GM18909 (cell line): ENCODE measurements at regions not wholly inside any gene's neighbourhood (a gene's known extent, or its start where the extent isn't known, plus 50 kb on each side); places are given as distances from the start of the nearest gene placed in this dataset.

ENCODE experiments used
- ATAC-seq: cut with Tn5 transposase; IDR thresholded peaks from one replicate; pipeline ENCODE4 v1.9.1; 2021; ENCODE audit warnings: mild to moderate bottlenecking; ENCODE audit not compliant: unreplicated experiment, poor library complexity

DNA sequence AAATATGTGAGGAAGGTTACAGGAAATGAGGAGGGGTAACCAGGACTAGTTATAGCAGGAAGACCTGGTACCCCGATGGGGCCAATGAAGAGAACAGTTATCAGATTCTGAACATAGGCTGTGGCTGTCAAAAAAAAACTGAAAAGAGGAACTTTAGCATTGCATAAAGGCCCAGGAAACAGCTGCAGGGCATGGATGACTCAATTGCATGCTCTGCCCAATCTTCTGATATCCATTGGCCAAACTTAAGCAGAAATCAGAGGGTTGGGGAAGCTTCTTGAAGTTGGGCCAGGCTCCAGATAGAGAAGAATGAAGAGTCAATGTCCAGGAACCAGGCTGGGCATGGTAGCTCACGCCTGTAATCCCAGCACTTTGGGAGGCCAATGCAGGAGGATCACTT is 1222.4 kb upstream of the PRKX start:
- peak; percentile 69 for ATAC-seq

DNA sequence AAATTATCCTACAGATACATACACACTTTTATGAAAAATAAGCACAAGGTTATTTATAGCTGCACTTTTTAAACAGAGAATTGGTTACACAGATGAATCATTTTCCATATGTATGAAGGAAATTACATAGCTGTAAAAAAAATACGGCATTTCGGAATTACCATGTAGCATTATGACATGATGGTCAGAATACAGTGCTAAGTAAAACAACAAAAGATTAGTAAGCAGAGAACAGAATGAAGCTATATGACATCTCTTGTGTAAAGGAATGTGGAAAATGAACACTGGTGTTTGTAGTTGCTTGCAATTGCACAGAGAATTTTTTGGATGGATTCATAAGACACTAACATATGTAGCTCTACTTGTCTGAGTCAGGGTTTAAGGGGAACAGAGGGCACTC is 1222.0 kb upstream of the PRKX start:
- ATAC-seq, result peak; percentile 29

DNA sequence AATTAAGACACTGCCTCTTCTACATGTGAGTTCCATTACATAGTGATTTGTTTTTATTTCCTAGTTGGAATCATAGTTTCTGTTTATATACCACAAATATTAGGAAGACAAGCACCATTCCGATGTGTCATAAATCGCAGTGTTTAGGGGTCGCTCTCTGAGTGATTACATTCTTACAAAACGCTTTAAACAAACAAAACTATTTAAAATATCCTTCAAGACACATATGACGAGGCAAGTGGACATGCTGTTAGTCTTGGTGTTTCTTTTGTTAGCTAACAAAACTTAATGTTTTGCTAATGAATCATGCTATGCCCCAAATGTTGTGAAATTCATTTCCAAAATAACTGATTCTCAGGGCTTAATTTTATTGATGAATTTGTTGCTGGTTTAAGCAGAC is 1219.3 kb upstream of the PRKX start:
- no peak for ATAC-seq

DNA sequence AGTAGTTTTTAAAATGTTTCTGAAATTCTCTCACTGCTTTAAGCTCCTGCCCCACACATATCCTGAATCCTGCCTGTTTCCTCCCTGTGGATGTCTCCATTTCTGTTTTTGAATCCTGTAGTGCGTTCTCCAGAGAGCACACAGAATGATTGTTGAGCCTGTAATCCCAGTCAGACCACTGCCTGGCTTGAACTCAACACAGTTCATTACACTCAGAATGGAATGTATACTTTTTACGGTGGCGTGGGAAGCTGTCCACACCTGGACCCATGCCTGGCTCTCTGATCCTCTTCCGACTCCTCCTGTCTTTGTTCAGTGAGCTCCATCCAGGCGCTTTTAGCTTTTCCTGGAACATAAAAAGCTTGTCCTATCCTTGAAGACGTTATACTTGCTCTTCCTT is 1217.0 kb upstream of the PRKX start:
- no peak for ATAC-seq

DNA sequence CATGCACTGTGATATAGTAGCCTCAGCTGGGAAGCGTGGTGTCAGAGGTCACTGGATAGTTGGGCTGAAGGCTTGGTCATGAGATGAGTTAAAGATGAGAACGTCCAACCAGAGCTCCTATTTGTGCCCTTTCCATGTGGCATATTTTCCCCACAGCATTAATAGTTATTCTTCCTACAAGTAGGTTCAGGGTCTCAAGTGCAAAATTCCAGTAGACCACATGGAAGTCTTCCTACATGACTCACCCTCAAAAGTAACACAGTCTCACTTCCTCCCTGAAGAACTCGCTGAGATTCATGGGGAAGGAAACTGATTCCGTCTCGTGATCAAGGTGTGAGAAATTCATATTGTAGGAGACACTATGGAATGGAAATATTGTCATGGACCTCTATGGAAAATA is 1212.5 kb upstream of the PRKX start:
- no peak for ATAC-seq

DNA sequence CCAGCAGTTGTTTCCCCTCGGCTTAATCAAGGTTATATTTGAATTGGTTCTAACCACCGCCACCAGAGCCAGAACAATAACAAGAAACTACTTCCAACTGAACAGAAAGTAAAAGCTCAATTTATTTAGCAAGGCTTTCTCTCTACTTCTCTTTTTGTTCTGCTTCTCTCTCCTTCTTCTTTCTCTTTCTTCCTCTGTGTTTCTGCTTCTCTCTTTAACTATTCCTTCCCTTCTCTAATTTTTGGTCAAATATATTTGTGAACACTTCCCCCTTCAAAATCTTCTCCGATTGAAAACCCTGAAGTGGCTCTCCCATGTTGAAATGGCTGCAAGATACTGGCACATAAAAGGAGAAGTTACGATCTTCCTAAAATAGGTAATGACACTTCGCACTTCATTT is 1195.9 kb upstream of the PRKX start:
- peak; percentile 55 for ATAC-seq

DNA sequence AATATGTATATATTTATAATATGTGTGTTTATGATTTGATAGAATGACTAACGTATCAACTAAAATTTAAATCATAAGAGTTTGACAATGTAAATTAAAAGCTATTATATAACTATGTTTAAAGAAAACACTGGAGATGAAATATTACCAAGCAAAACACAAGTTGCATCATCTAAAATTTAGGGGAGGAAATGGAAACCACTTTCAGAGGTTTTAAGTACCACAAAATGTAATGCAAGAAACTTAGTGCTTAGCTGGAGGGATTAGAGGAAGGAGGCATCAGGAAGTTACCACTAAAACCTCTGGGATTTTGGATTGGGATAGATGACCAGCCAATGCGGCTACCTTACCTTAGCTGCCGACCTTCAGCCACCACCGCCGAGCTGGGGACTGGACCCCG is 1192.1 kb upstream of the PRKX start:
- no peak for ATAC-seq

DNA sequence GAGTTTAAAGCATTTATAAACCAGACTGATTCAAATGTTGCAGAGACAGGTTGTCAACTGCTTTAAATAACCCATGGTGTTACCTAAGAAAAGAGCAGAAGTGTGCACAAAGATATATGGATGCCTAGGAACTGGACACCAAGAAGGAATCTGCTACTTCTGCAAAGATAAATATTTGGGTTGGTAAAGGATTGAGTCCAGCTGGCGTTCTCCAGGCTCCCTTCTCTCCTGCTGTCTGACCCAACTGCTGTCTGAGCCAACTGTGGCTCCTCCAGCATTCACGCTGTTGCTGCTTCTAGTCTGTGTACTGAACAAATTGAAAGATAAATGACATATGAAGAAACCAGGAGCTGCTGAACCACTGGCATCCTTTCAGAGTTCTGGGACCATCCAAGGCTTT is 1167.8 kb upstream of the PRKX start:
- no peak for ATAC-seq

DNA sequence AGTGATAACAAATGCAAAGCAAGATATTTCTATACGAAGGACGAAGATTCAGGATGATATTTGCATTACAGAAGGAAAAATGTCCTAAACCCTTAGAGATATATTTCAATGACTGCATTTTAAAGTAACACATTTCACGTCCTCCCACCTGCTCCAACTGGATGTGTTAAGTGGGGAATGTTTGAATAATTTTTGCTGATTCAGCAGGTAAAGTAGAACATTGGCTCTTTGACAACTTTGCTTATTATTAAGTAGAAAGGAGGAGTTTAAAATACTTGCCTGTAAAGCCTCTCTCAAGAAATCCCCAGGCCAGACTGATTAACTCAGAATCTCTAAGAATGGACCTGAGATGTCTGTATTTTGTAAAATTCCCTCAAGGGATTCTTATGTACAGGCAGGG is 1165.2 kb upstream of the PRKX start:
- ATAC-seq, result no peak

DNA sequence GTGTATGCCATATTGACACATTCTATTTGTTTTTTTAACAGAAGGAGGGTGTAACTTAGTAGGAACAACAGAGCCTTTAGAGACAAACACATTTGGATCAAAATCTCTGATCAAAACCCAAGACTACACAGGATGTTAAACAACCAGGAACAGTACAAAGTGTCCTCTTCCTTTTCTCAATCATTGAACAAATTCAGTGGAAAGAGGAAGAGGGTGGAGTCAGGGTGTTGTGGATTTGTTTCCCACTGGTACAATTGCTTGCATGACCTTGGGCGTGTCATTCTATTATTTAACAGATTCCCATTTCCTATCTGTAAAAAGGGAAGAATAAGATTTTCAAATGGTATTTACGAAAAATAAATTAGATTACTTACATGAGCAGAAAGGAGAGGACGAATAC is 1162.8 kb upstream of the PRKX start:
- ATAC-seq, result no peak

DNA sequence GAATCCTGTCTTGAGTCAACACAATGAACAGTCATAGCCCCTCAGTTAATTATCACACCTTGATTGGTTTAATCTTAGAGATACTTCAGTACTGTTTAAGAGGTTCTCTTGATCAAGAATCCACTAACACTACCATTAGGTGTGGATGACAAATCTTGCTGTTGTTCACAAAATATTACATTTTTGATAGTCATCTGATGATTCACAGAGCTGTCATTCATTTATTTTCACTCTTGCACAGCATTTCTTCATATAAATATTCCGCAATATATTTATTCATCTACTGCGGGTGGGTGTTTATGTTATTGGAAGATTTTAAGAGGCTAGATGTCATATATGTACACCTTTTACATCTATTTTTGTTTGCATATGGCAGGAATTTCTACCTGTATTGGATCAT is 1138.1 kb upstream of the PRKX start:
- no peak for ATAC-seq

DNA sequence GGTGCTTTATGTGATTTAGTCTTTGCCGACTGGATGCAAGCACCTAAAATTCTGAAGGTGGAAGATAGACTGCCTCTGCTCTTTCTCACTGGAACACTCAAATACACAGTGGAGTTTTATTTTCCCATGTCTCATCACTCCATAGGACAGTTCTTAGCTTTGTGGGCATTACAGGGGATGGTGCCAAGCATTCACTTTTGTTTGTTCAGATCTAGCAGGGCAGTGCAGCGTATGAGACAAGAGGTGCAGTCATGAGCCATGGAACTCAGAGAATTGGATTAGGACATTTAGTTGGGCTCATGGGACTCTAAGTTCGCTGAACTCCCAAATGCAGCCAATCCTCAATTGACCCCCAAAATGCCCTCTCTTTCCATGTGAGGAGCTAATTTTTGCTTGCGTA is 1136.9 kb upstream of the PRKX start:
- ATAC-seq, result no peak

DNA sequence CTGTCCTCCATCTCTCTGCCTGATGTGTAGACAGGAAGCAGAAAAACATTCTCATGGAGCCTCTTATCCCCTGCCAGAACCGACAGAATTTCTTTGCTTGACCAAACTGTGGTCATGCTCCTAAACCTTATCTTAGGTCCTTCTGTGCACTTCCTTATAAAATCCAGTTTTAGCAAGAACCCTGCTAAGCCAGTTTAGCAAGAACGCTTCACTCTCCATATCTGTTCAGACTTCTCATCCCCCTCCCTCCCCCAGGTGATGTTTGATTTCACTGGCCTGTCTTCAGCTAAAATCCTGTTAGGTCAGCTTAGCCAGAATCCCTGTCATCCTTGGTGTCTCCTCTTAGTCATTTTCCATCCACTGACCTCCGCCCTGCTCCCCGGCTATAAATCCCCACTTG is 1130.9 kb upstream of the PRKX start:
- ATAC-seq, result no peak

DNA sequence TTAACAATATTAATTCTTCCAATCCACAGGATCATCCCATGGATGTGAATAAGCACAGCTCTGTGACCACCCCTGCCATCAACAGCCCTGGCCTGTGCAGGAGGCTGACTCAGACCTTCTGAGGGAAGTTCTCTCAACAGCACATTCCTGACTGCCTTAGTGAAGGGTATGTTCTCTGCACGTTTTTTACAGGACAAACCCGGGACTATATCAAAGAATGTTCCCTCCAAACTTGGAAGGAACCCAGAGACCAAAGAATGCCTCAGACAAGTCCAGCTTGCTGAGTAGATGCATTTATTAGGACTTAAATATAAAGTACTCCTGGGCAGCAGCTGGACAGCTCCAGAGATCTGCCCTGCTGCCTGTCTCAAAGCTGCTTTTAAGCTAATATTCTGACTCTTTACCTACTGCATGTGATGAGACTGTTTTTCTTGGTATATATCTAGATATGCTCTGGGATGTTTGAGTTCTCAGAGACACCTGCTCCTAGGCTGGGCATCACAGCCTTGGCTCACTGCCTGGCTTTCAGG is 1127.8 kb upstream of the PRKX start:
- ATAC-seq, result no peak

DNA sequence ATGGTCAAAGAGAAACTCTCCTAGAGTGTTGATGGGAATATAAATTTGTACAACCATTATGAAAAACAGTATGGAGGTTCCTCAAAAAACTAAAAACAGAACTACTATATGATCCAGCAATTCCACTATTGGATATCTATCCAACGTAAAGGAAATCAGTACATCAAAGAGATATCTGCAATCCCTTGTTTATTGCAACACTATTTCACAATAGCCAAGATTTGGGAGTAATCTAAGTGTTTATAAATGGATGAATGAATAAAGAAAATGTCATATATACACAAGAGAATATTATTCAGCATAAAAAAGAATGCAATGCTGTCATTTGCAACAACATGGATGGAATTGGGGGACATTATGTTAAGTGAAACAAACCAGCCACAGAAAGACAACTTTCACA is 1118.1 kb upstream of the PRKX start:
- no peak for ATAC-seq

DNA sequence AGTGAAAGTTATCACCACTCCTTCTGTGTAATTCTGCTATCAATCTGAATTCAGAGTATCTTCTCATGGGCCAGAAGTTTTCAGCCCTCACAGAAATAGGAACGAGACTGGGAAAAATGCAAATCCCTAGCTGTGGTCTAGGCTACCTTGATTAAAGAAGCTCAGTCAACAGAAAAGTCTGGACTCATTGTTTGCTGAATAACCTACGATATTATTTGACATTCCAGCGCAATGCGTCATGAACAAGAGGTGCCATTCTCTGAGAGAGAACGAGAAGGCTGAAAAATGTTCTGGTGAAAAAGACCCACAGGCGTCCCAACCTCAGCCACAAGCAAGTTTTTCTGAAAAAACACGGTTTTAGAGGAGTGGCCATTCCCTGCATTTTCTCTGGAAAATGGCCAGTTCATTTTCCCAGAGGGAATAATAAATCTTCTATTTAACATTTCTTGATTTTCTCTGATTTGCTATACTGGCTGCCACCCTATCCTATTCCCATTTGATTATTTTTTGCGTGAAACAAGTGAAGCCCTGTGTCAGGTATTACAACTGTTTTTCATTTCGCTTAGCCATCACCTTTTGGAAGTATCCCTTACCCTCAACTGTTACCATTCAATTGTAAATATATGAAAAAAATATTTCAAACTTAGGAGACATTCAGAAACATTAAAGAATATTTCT is 1117.6 kb upstream of the PRKX start:
- no peak for ATAC-seq

DNA sequence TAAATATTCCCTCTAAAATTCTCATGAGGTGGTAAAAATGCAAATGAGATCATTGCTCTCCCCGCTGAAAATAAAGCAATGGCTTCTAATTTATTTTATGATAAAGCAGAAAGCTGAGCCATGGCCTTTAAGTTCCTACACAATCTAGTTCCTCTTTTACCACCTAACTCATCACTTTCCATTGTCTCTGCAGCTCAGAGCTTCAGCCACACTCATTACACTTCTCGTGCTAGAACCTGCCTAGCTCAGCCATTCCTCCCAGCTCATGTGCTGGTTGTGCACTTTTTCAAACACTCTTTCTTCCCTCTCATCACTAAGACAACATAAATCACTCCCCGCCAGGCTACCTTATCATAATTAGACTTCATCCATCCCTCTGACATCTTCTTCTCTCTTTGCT is 1112.1 kb upstream of the PRKX start:
- ATAC-seq, result no peak

DNA sequence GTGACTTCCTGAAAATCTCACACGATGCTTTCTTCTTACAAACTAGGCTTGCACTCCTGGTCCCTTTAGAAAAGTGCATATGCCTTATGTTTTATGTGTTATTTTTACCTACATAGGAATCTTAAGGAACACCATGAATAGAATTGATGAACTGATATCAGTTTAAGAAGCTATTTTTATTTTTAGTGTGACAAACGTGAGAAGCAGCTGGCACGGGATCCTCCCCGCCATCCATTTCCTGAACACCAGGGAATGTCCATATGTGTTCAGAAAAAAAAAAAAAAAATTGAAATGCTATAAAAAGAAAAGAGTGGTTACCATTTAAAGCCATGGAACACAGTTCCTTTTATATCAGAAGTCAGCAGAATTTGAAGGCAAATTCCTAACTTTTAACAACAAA is 1096.1 kb upstream of the PRKX start:
- ATAC-seq, result no peak

DNA sequence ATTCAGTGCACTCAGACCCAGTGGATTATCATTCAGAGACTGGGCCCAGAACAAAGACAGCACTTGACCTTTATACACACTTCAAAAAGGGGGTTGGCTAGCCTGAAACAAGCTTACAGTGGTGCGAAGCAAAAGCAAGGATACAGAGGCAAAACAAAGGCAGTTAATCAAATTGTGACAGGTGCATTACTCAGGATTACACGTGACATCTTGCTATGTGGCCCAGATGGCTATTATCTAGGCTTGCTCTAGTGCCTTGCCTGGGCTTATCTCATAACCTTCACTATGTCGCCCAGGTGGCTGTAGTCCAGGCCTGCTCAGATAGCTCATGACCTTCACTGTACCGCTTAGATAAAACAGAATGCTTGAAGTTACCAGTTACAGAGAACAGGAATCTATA is 1092.1 kb upstream of the PRKX start:
- no peak for ATAC-seq

DNA sequence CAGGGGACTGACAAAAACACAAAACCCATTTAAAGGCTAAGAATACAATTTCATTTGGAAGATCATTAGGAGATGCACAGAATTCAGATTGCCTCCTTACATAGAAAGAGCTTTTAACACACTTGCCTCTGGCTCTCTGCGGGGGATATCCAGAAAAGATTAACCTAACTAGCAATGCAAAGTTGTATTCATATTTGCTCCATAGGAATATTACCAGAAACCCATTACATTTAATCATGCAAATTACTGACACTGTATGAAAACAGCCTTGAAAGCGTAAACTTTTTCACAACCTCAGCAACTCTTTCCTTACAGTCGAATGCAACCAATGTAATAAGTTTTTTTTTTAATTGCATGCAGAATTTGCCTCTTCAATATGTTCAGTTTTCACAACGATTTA is 1087.3 kb upstream of the PRKX start:
- ATAC-seq, result no peak

DNA sequence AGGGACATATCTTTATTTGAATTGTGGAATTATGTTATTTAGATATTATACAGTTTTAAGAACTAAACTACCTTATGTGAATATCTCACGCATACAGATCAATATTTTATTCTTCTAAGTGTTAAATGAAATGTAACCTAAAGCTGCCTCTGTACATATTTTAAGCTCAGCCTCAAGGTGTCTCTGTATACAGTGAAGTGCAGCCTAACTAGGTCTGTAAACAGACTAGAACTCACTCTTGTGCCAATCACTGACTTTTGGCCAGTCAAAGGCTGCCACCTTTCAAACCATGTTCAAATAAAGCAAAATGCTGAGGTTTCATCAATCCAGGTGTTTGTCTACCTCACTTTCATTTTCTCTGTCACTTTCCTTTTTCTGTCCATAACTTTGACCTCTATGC is 1074.5 kb upstream of the PRKX start:
- no peak for ATAC-seq

DNA sequence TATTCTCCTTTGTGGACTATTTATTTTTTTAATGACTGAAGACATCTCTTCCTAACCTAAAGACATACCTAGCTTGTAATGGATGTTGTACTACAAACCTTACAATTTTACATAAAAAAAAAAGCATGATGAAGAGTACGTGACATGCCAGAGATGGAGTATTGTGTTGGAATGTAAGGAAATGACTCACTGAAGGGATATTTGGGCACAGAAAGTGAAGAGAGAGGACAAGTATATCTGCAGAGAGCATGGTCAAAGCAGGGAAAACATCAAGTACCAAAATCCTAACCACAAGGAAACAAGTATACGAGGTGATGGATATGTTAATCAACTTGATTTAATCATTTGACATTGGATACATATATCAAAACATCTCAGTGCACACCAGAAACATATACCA is 1051.4 kb upstream of the PRKX start:
- no peak for ATAC-seq

DNA sequence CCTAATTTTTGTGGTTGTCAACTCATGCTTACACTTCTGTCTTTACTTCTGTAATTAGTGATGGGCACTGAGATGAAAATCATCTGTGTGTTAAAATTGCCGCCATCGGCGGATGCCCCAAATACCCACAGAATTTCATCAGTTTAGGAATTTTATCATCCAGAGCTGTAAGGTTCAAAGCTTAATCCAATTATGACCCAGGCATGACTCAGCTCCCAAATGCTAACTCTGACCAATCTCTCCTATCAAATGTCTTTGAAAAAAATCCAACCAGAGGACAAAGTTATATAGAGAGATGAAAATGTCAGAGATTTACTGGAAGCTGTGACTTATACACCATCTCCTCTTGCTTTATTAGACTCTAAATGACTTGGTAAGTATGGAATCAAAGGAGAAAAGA is 1048.7 kb upstream of the PRKX start:
- ATAC-seq, result no peak
